C1 segment of cervical spinal cord (tissue), 14 donors: ENCODE measurements at regions not wholly inside any gene's neighbourhood (a gene's known extent, or its start where the extent isn't known, plus 50 kb on each side); places are given as distances from the start of the nearest gene placed in this dataset.

Experiments
- DNase-seq, 14 donors: peaks; one replicate each; lab custom pipeline; 2025; lab: John Stamatoyannopoulos, UW

- DNase-seq, result peak in 9 of 14 donors; percentile 18 to 75 (median 49)
Observed at GRCh38 chr13:95497381-95497807, 55.1 kb upstream of the CLDN10 start.

- no peak for DNase-seq
Observed at GRCh38 chr13:95498886-95499285, 53.6 kb upstream of the CLDN10 start.

- DNase-seq, result no peak
Observed at GRCh38 chr13:95499811-95500712, 52.5 kb upstream of the CLDN10 start.

GRCh38 chr13:95502216-95502615 is 50.3 kb upstream of the CLDN10 start:
- DNase-seq, result no peak
